Activated CD8-positive, alpha-beta T cell treated with anti-CD3 and anti-CD28 coated beads for 36 hours (primary cell): ENCODE measurements at regions not wholly inside any gene's neighbourhood (a gene's known extent, or its start where the extent isn't known, plus 50 kb on each side); places are given as distances from the start of the nearest gene placed in this dataset.

Source experiments
- ATAC-seq: fragments of 200-7000 bp; cut with Tn5 transposase; one replicate; pipeline ENCODE4 v1.10.0; 2021; ENCODE audit warnings: mild to moderate bottlenecking, moderate library complexity
- CTCF ChIA-PET: fragments of 350-600 bp; sonication (Branson Sonifier 250); formaldehyde crosslinking; loops from one replicate; lab custom pipeline; 2021; ENCODE audit warnings: antibody characterized with exemption; lab: Charles Lee
- POLR2A ChIA-PET: fragments of 350-600 bp; sonication (Branson Sonifier 250); formaldehyde crosslinking; loops from one replicate; lab custom pipeline; 2021; ENCODE audit warnings: antibody characterized with exemption; lab: Charles Lee
- DNase-seq: peaks from one replicate; pipeline ENCODE4 v3.0.0-alpha.2; 2020
- H3K27ac Mint-ChIP-seq: one replicate; pipeline ENCODE4 v1.8.0; 2021; ENCODE audit warnings: mild to moderate bottlenecking, mixed read lengths
- H3K27me3 Mint-ChIP-seq: one replicate; pipeline ENCODE4 v1.8.0; 2021; ENCODE audit warnings: mixed read lengths
- H3K36me3 Mint-ChIP-seq: one replicate; pipeline ENCODE4 v1.8.0; 2021; ENCODE audit warnings: low read depth, mixed read lengths
- H3K4me1 Mint-ChIP-seq: one replicate; pipeline ENCODE4 v1.8.0; 2021; ENCODE audit warnings: low read depth, mixed read lengths
- H3K4me3 Mint-ChIP-seq: one replicate; pipeline ENCODE4 v1.8.0; 2021; ENCODE audit warnings: mild to moderate bottlenecking, moderate library complexity, mixed read lengths
- H3K9me3 Mint-ChIP-seq: one replicate; pipeline ENCODE4 v1.8.0; 2021; ENCODE audit warnings: mixed read lengths
- CTCF ChIP-seq: fragments of 200-600 bp; IDR thresholded peaks from one replicate; pipeline ENCODE4 v1.8.0; 2022; ENCODE audit warnings: antibody characterized with exemption, mild to moderate bottlenecking
- intact Hi-C: fragments of 100-400 bp; cut with micrococcal nuclease; formaldehyde crosslinking; loops from one replicate; pipeline ENCODE4 v1.10.0; 2022

GRCh38 chr2:139162957-139163356 is 382.8 kb upstream of the NXPH2 start:
- Mint-ChIP-seq H3K9me3 (peaks cover 5% of the 10 kb centered on the region), H3K27me3 (no peaks in the 10 kb centered on the region), H3K4me1 (no peaks in the 10 kb centered on the region), H3K27ac (no peak overlapping the region), H3K4me3 (no peak overlapping the region), H3K36me3 (no peaks in the 10 kb centered on the region)
- POLR2A ChIA-PET: no interaction called here
- TF ChIP-seq CTCF: no peak
- ATAC-seq (no peak), DNase-seq (no peak)
- intact Hi-C loops: no loop called here
- CTCF ChIA-PET: no interaction called here

GRCh38 chr2:139162456-139162855 is 382.3 kb upstream of the NXPH2 start:
- Mint-ChIP-seq H3K36me3 (no peaks in the 10 kb centered on the region), H3K27me3 (no peaks in the 10 kb centered on the region), H3K4me1 (no peaks in the 10 kb centered on the region), H3K9me3 (peaks cover 5% of the 10 kb centered on the region), H3K27ac (no peak overlapping the region), H3K4me3 (no peak overlapping the region)
- ChIA-PET CTCF (no interaction called here), POLR2A (no interaction called here)
- intact Hi-C loops: no loop called here
- no peak for DNase-seq
- ATAC-seq: no peak
- TF ChIP-seq CTCF: no peak

- Mint-ChIP-seq H3K36me3 (no peaks in the 10 kb centered on the region), H3K27ac (no peak overlapping the region), H3K4me1 (no peaks in the 10 kb centered on the region), H3K4me3 (no peak overlapping the region), H3K9me3 (peaks cover 7% of the 10 kb centered on the region), H3K27me3 (no peaks in the 10 kb centered on the region)
- ChIA-PET CTCF (no interaction called here), POLR2A (no interaction called here)
- ATAC-seq: no peak
- TF ChIP-seq CTCF: no peak
- intact Hi-C loops: no loop called here
- DNase-seq: no peak
Observed at GRCh38 chr2:139160836-139161235, 380.6 kb upstream of the NXPH2 start.

GRCh38 chr2:139159177-139159576 is 379.0 kb upstream of the NXPH2 start:
- Mint-ChIP-seq H3K4me1 (no peaks in the 10 kb centered on the region), H3K27ac (no peak overlapping the region), H3K27me3 (no peaks in the 10 kb centered on the region), H3K9me3 (peaks cover 7% of the 10 kb centered on the region), H3K36me3 (no peaks in the 10 kb centered on the region), H3K4me3 (no peak overlapping the region)
- no peak for ATAC-seq
- no peak for DNase-seq
- TF ChIP-seq CTCF: no peak
- intact Hi-C loops: no loop called here
- POLR2A ChIA-PET: no interaction called here
- CTCF ChIA-PET: no interaction called here

- Mint-ChIP-seq H3K4me1 (no peaks in the 10 kb centered on the region), H3K4me3 (no peak overlapping the region), H3K9me3 (peaks cover 5% of the 10 kb centered on the region), H3K27ac (no peak overlapping the region), H3K27me3 (no peaks in the 10 kb centered on the region), H3K36me3 (no peaks in the 10 kb centered on the region)
- ChIA-PET POLR2A (no interaction called here), CTCF (no interaction called here)
- no peak for TF ChIP-seq CTCF
- ATAC-seq (no peak), DNase-seq (no peak)
- intact Hi-C loops: no loop called here
Observed at GRCh38 chr2:139156730-139157129, 376.5 kb upstream of the NXPH2 start.
